ENCODE measurements at regions not wholly inside any gene's neighbourhood (a gene's known extent, or its start where the extent isn't known, plus 50 kb on each side); places are given as distances from the start of the nearest gene placed in this dataset.

GRCh38 chr11:112732031-112732430 is 229.2 kb upstream of the NCAM1 start (continued):
- TF ChIP-seq KDM4A (IDR thresholded peaks at IDR 0.05; ENCODE audit: low read depth, low read length, severe bottlenecking): no peak
- no peak for TF ChIP-seq SUZ12 (IDR thresholded peaks at IDR 0.05; ENCODE audit: low read length)
- no peak for TF ChIP-seq GTF2F1 (IDR thresholded peaks at IDR 0.05; ENCODE audit: borderline replicate concordance, low read depth, low read length)
- no peak for TF ChIP-seq SRF (IDR thresholded peaks at IDR 0.05; ENCODE audit: low read depth, low read length)

All from H1 (cell line).